Subcutaneous abdominal adipose tissue (tissue), 5 donors: ENCODE measurements at regions not wholly inside any gene's neighbourhood (a gene's known extent, or its start where the extent isn't known, plus 50 kb on each side); places are given as distances from the start of the nearest gene placed in this dataset.
"Not testable (repeated sequence)": the region's sequence is repeated elsewhere in the genome, so short reads cannot be mapped to it uniquely, and the experiment has no call there.

ENCODE experiments used
- H3K27ac ChIP-seq: one replicate; pipeline ENCODE4 v1.7.0; 2013; ENCODE audit warnings: low read depth, mild to moderate bottlenecking, inconsistent platforms, low read length, moderate library complexity
- H3K27me3 ChIP-seq, 5 donors: one replicate each; pipeline ENCODE4 v1.7.0; 2013; ENCODE audit warnings: low read length in 5 of 5, inconsistent platforms in 1 of 5; ENCODE audit not compliant: control insufficient read depth in 5 of 5, insufficient read depth in 4 of 5
- H3K36me3 ChIP-seq, 5 donors: one replicate each; pipeline ENCODE4 v1.7.0; 2013; ENCODE audit warnings: low read length in 5 of 5; ENCODE audit not compliant: control insufficient read depth in 5 of 5, insufficient read depth in 5 of 5
- H3K4me1 ChIP-seq, 5 donors: one replicate each; pipeline ENCODE4 v1.7.0; 2013; ENCODE audit warnings: low read length in 5 of 5, mild to moderate bottlenecking in 3 of 5, moderate library complexity in 1 of 5; ENCODE audit not compliant: control insufficient read depth in 5 of 5, insufficient read depth in 5 of 5
- H3K4me3 ChIP-seq, 5 donors: one replicate each; pipeline ENCODE4 v1.7.0; 2013; ENCODE audit warnings: low read length in 5 of 5, low read depth in 1 of 5
- H3K9ac ChIP-seq, 5 donors: one replicate each; pipeline ENCODE4 v1.7.0; 2013; ENCODE audit warnings: low read length in 5 of 5, mild to moderate bottlenecking in 4 of 5, moderate library complexity in 3 of 5
- H3K9me3 ChIP-seq, 5 donors: one replicate each; pipeline ENCODE4 v1.7.0; 2013; ENCODE audit warnings: low read length in 5 of 5; ENCODE audit not compliant: control insufficient read depth in 5 of 5
- donor health status: healthy.
- donor health status: healthy.
- donor health status: healthy.
- donor health status: healthy.
- donor health status: healthy.

DNA sequence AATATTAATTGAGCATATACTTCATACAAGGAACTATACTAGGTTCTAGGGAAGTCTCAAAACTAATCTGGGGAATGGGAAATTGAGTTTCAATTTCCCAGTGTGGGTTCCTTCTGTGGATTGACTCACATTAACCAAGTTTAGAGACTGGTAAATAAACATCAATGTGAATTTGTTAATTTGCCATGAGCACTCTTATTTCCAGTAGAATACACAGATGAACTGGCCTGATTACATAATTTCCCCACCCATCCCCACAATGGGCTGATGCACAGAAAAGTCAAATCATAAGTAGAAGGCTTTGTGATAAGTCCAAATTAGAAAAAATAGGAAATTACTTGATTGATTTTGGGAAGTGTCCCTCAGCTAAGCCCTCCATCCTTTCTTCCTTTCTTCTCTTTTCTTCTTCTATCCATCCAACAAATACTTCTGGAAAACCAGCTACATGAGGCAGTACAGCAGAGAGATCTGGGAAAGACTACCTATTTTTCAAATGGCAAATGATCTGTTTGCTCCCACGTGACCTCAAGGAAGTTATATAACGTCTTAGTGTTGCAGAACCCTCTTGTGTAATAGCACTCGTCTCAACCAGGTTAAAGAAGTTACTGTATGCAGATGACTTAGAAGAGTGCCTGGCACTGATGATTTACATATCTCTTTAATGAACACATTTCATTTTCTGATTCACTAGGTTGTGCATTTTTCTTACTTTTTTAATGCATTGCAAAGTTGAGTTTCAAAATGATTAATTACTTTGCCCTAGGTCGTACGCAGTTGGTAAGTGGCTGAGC, 312.3 kb downstream of the SV2B start:
- Histone ChIP-seq H3K9ac (no peak overlapping the region), H3K27ac (no peak overlapping the region), H3K27me3 (no peaks in the 10 kb centered on the region), H3K36me3 (no peaks in the 10 kb centered on the region), H3K4me3 (no peak overlapping the region), H3K4me1 (peaks cover 2 to 12% (median 11%) of the 10 kb centered on the region in 5 donors), H3K9me3 (no peaks in the 10 kb centered on the region)

DNA sequence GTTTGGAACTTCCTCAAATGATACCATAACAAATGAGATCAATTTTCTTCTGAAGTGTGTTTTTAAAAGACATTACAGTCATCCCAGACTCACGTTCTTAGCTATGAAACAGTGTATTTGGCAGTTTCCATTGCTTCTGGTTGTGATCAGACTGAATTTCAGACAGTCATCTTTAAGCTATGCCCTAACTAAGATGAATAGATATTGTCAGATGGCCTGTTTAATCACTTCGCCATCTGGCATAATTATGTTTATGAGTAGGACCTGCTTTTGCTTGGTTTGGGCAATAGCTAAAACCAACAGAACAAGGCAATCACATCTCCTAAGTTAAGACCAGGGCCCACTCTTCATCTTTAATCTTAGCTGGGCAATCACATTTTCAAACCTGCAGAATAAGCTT, 313.1 kb downstream of the SV2B start:
- Histone ChIP-seq H3K4me3 (no peak overlapping the region), H3K4me1 (peaks cover 2 to 12% (median 11%) of the 10 kb centered on the region in 5 donors), H3K9ac (no peak overlapping the region), H3K9me3 (no peaks in the 10 kb centered on the region), H3K27ac (no peak overlapping the region), H3K36me3 (no peaks in the 10 kb centered on the region), H3K27me3 (no peaks in the 10 kb centered on the region)

DNA sequence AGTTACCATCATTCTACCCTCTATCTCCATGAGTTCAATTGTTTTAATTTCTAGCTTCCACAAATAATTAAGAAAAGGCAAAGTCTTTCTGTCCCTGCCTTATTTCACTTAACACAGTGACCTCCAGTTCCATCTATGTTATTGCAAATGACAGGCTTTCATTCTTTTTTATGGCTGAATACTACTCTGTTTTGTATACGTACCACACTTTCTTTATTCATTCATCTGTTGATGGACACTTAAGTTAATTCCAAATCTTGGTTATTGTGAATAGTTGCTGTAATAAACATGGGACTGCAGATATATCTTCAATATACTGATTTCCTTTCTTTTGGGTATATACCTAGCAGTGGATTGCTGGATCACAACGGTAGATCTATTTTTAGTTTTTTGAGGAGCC, 314.1 kb downstream of the SV2B start:
- no peak overlapping the region for H3K9ac ChIP-seq
- H3K27ac ChIP-seq, result no peak overlapping the region
- peaks cover 0 to 6% (median 4%) of the 10 kb centered on the region in 5 donors for H3K4me1 ChIP-seq
- no peaks in the 10 kb centered on the region for H3K27me3 ChIP-seq
- H3K9me3 ChIP-seq, result no peaks in the 10 kb centered on the region
- no peak overlapping the region for H3K4me3 ChIP-seq
- no peaks in the 10 kb centered on the region for H3K36me3 ChIP-seq

DNA sequence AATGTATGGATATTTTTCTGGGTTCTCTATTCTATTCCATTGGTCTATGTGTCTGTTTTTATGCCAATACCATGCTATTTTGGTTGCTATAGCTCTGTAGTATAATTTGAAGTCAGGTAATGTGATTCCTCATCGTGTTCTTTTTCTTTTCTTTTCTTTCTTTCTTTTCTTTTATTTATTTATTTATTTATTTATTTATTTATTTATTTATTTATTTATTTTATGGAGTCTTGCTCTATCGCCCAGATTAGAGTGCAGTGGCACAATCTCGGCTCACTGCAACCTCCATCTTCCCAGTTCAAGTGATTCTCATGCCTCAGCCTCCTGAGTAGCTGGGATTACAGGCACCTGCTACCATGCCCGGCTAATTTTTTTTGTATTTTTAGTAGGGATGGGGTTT, 315.2 kb downstream of the SV2B start:
- H3K9me3 ChIP-seq, H3K9ac ChIP-seq, H3K36me3 ChIP-seq, H3K27me3 ChIP-seq, H3K27ac ChIP-seq, H3K4me3 ChIP-seq, H3K4me1 ChIP-seq: not testable (repeated sequence)

DNA sequence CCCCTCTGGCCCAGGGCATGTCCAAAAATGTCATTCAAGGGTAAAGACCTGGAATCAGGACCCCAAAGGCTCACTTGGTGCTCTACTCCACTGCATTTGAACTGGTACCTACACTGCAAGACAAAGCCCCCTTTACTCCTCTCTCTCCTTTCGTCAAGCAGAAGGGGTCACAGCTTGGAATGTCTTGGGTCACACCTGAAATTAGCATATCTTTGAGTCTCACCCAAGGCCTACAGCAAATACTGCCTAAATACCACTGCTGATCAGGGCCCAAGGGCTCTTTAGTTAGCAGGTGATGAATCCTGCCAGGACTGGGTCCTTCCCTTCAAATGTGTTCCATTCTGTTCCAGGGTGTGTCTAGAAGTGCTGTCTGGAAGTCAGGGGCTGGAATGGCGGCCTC, 320.6 kb downstream of the SV2B start:
- Histone ChIP-seq H3K27me3 (peaks cover 0 to 2% (median 0%) of the 10 kb centered on the region in 5 donors), H3K9ac (no peak overlapping the region), H3K36me3 (no peaks in the 10 kb centered on the region)

DNA sequence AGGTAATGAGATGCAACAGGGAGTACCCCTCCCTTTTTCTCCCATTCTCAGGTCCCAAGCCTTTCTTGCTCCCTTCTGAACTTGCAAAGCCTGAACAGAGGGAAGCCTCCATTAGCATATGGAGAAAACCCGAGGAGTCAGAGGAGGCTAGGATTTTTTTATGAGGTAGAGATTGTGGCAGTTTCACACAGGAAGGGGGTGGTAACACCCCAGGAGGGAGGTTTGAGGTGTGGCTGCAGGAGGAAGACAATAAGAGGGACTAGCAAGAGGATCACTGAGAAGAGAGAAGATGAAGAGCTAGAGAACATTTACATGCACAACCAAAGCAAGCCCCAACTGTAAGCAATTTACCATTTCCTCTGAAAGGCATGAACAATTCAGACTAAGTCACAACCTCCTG, 322.7 kb downstream of the SV2B start:
- H3K27ac ChIP-seq, result no peak overlapping the region
- no peaks in the 10 kb centered on the region for H3K4me1 ChIP-seq
- peaks cover 0 to 2% (median 0%) of the 10 kb centered on the region in 5 donors for H3K27me3 ChIP-seq
- no peaks in the 10 kb centered on the region for H3K36me3 ChIP-seq
- no peak overlapping the region for H3K9ac ChIP-seq
- peaks cover 0 to 2% (median 0%) of the 10 kb centered on the region in 5 donors for H3K9me3 ChIP-seq
- H3K4me3 ChIP-seq, result no peak overlapping the region

More for the DNA sequence above, 320.6 kb downstream of the SV2B start:
- Histone ChIP-seq H3K4me3 (no peak overlapping the region), H3K4me1 (no peaks in the 10 kb centered on the region), H3K27ac (no peak overlapping the region), H3K9me3 (peaks cover 0 to 2% (median 0%) of the 10 kb centered on the region in 5 donors)

DNA sequence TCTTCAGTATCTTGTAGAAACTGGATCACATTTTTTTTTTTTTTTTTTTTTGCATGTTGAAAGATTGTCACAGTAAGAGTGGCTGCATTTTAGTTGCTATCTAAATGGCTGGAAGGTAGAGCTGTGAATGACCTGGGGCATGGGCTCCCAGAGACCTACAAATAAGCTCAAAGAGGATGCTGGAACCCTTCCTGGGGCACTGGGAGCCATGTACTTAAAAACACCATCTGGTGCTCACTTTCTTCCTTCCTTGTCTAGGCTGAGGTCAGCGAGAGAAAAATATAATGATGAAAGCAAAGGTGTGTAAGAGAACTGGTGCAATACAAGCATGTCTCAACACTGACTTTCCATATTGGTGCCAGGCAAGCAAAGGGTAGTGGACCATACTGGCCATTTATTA, 323.9 kb downstream of the SV2B start:
- H3K27ac ChIP-seq, result no peak overlapping the region
- H3K4me1 ChIP-seq, result no peaks in the 10 kb centered on the region
- peaks cover 0 to 2% (median 0%) of the 10 kb centered on the region in 5 donors for H3K9me3 ChIP-seq
- no peak overlapping the region for H3K4me3 ChIP-seq
- H3K27me3 ChIP-seq, result peaks cover 0 to 2% (median 0%) of the 10 kb centered on the region in 5 donors
- no peaks in the 10 kb centered on the region for H3K36me3 ChIP-seq
- H3K9ac ChIP-seq, result no peak overlapping the region

DNA sequence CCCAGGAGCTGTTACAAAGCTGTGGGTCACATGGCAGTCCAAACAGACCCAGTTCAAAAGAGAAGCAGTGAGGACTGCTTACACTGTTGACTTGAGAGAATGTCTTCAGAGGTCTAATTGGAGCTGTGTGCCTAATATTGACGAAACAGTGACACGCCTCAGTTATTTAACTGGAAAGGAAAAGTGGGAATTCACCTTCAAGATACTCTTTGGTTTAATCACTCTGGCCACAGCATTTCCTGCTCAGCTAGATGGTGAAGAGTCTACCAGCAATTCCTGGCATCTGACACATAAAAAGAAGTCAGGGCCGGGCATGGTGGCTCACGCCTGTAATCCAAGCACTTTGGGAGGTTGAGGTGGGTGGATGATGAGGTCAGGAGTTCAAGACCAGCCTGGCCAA, 326.4 kb downstream of the SV2B start:
- no peak overlapping the region for H3K9ac ChIP-seq
- no peaks in the 10 kb centered on the region for H3K4me1 ChIP-seq

DNA sequence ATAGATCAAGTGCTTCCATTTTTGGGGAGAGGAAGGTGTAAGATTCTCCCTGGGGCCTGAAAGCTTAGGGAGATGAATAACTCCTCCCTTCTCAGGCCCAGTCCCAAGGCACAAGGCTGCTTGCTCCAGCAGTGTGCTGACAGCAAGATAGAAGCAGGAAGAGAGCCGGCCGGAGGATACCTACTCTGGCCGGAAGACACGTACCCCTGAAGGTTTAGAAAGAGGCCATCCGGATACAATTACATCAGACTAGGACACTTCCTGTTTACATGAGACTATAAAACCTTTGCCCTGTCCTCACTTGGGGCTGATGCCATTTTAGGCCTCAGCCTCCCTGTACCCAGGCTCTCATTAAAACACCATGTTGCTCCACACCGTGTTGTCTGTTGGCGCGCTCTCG, 329.9 kb downstream of the SV2B start:
- Histone ChIP-seq H3K27ac (no peak overlapping the region), H3K9ac (no peak overlapping the region), H3K36me3 (no peaks in the 10 kb centered on the region), H3K4me3 (no peak overlapping the region), H3K9me3 (no peaks in the 10 kb centered on the region), H3K27me3 (no peaks in the 10 kb centered on the region), H3K4me1 (no peaks in the 10 kb centered on the region)

More for the DNA sequence above, 326.4 kb downstream of the SV2B start:
- no peak overlapping the region for H3K27ac ChIP-seq
- H3K36me3 ChIP-seq, result no peaks in the 10 kb centered on the region
- H3K27me3 ChIP-seq, result no peaks in the 10 kb centered on the region
- no peak overlapping the region for H3K4me3 ChIP-seq
- H3K9me3 ChIP-seq, result no peaks in the 10 kb centered on the region

DNA sequence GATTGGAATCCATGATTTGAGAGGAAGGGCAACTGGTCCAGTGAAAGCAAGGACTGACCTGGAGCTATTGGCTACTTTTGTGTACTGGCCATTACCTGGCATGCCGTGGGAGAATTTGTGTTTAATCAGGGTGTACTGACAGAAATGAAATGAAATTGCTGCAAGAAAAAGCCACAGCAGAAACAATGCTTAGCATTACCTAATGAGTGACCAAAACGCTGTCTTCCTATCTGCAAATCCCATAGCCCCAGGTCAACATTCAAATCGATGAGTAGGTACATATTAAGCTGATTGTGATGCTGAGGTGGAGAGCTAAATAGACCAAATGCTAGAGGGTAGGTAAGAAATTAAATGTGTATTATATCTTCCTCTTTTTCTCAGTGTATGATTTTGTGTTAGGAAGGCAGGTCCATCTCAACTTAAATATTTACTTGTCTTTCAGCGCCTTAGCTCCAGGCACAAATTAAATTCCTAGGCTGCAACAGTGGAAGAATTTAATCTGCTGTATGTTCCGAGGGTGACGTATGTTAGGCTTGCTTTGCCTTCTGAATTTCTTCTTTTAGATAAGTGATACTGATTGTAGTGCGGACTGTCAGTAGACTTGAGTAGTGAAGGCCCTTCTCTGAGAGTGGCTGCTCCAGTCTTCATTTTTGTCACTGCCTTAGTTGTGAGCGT, 331.1 kb downstream of the SV2B start:
- Histone ChIP-seq H3K9ac (no peak overlapping the region), H3K27ac (no peak overlapping the region), H3K27me3 (no peaks in the 10 kb centered on the region), H3K4me1 (no peaks in the 10 kb centered on the region), H3K36me3 (no peaks in the 10 kb centered on the region), H3K4me3 (no peak overlapping the region), H3K9me3 (no peaks in the 10 kb centered on the region)
